HepG2 (cell line): ENCODE measurements at regions not wholly inside any gene's neighbourhood (a gene's known extent, or its start where the extent isn't known, plus 50 kb on each side); places are given as distances from the start of the nearest gene placed in this dataset.
A peak's percentile ranks its signal among the peaks of the same experiment; 100 is the strongest.

ENCODE experiments used
- ATAC-seq: fragments of 200-7000 bp; cut with Tn5 transposase; 3 replicates; pipeline ENCODE4 v1.9.1; 2020; ENCODE audit warnings: mild to moderate bottlenecking, moderate library complexity
- BruUV-seq: library from RNA; stranded (reverse); fragments of 400-500 nt; replicated peaks from 2 replicates; lab custom pipeline; 2021; lab: Mats Ljungman, UMichigan
- CTCF ChIA-PET: fragments of 300-600 bp; formaldehyde crosslinking; extraction: SDS; loops from one replicate; lab custom pipeline; 2021; ENCODE audit warnings: low total read pairs, inconsistent platforms, low intra/inter-chr PET ratio; lab: Yijun Ruan, JAX
- POLR2A ChIA-PET: fragments of 350-600 bp; sonication (Branson Sonifier 250); formaldehyde crosslinking; loops from one replicate; lab custom pipeline; 2020; ENCODE audit warnings: antibody characterized with exemption, inconsistent platforms; lab: Yijun Ruan, JAX
- DNase-seq: peaks from one replicate; pipeline ENCODE4 v3.0.0-alpha.2; 2015; ENCODE audit warnings: low spot score
- FAIRE-seq: peaks from 3 replicates; lab custom pipeline; 2011; peaks lifted over from hg19 to GRCh38; lab: Jason Lieb, UNC
- H2AFZ ChIP-seq: one replicate; pipeline ENCODE4 v1.6.1; 2011; ENCODE audit warnings: low read length, inconsistent platforms
- H3K27ac ChIP-seq: fragments of 300-600 bp; 3 replicates; pipeline ENCODE4 v1.8.0; 2011; ENCODE audit warnings: mixed run types, mild to moderate bottlenecking, mixed read lengths, low read length, inconsistent platforms; ENCODE audit not compliant: insufficient read depth; ENCODE audit errors: extremely low read length
- H3K27me3 ChIP-seq, 2 experiments: fragments of 200-600 bp in 1 of 2; 2 replicates in 1 of 2; 3 replicates in 1 of 2; pipeline versions ENCODE4 v1.6.0 to v1.8.0; 2011; ENCODE audit warnings: low read length in 2 of 2, mild to moderate bottlenecking in 2 of 2, moderate library complexity in 2 of 2, inconsistent platforms in 1 of 2; ENCODE audit not compliant: insufficient read depth in 2 of 2, control insufficient read depth in 1 of 2
- H3K36me3 ChIP-seq, 2 experiments: fragments of 200-600 bp in 1 of 2; replicated peaks in 1 of 2; 2 replicates in 1 of 2; 3 replicates in 1 of 2; pipeline versions ENCODE4 v1.5.1 to v1.8.0; 2011; ENCODE audit warnings: low read length in 2 of 2, inconsistent platforms in 1 of 2; ENCODE audit not compliant: insufficient read depth in 2 of 2, control insufficient read depth in 1 of 2
- H3K4me1 ChIP-seq: 2 replicates; pipeline ENCODE4 v1.5.1; 2012; ENCODE audit warnings: low read length, inconsistent platforms; ENCODE audit not compliant: insufficient read depth
- H3K4me2 ChIP-seq: 2 replicates; pipeline ENCODE4 v1.6.0; 2011; ENCODE audit warnings: low read depth, low read length, inconsistent platforms
- H3K4me3 ChIP-seq, 3 experiments: fragments of 200-600 bp in 1 of 3; sonication (generic), shearing (Covaris generic) in 1 of 3; replicated peaks in 1 of 3; 2 replicates each; pipeline ENCODE4 v1.5.1; 2011 to 2016; ENCODE audit warnings: low read length in 3 of 3, inconsistent platforms in 2 of 3, low read depth in 2 of 3, mild to moderate bottlenecking in 2 of 3, control low read depth in 1 of 3, mixed read lengths in 1 of 3; ENCODE audit not compliant: insufficient read depth in 1 of 3
- H3K79me2 ChIP-seq: one replicate; pipeline ENCODE4 v1.6.1; 2011; ENCODE audit warnings: low read length, inconsistent platforms; ENCODE audit not compliant: insufficient read depth
- H3K9ac ChIP-seq: 2 replicates; pipeline ENCODE4 v1.6.0; 2011; ENCODE audit warnings: mild to moderate bottlenecking, low read depth, low read length, inconsistent platforms; ENCODE audit not compliant: insufficient read depth
- H3K9me3 ChIP-seq: 2 replicates; pipeline ENCODE4 v1.5.1; 2012; ENCODE audit warnings: mild to moderate bottlenecking, low read length
- H4K20me1 ChIP-seq: 2 replicates; pipeline ENCODE4 v1.6.0; 2011; ENCODE audit warnings: inconsistent platforms, mild to moderate bottlenecking, low read length, moderate library complexity; ENCODE audit not compliant: insufficient read depth
- AHDC1 ChIP-seq: sonication (generic); formaldehyde crosslinking; IDR thresholded peaks from 2 replicates; pipeline ENCODE4 v1.5.1; 2020; ENCODE audit warnings: mild to moderate bottlenecking, missing genetic modification reagents, borderline replicate concordance
- FOSL2 ChIP-seq: sonication (generic); formaldehyde crosslinking; IDR thresholded peaks from 2 replicates; pipeline ENCODE4 v1.4.0; 2020; ENCODE audit warnings: missing genetic modification reagents
- GATAD2A ChIP-seq: IDR thresholded peaks from 2 replicates; pipeline ENCODE4 v1.6.1; 2016
- GTF3A ChIP-seq: sonication (generic); formaldehyde crosslinking; conservative IDR thresholded peaks from 2 replicates; pipeline ENCODE4 v1.4.0; 2020; ENCODE audit warnings: mild to moderate bottlenecking, missing genetic modification reagents
- ISL2 ChIP-seq: sonication (generic); formaldehyde crosslinking; IDR thresholded peaks from 2 replicates; pipeline ENCODE4 v1.5.0; 2020; ENCODE audit warnings: missing genetic modification reagents
- KDM5B ChIP-seq: sonication (generic); formaldehyde crosslinking; IDR thresholded peaks from 2 replicates; pipeline ENCODE4 v1.4.0; 2020; ENCODE audit warnings: missing genetic modification reagents, mild to moderate bottlenecking, borderline replicate concordance
- MXI1 ChIP-seq: IDR thresholded peaks from 3 replicates; pipeline ENCODE4 v1.6.1; 2012; ENCODE audit warnings: low read depth, low read length, inconsistent platforms, borderline replicate concordance
- PBX2 ChIP-seq: IDR thresholded peaks from 2 replicates; pipeline ENCODE4 v1.6.1; 2016; ENCODE audit warnings: control low read depth
- SIX4 ChIP-seq: sonication (generic); formaldehyde crosslinking; IDR thresholded peaks from 2 replicates; pipeline ENCODE4 v1.4.0; 2020; ENCODE audit warnings: missing genetic modification reagents
- TBP ChIP-seq: sonication (generic); formaldehyde crosslinking; IDR thresholded peaks from 2 replicates; pipeline ENCODE4 v1.5.0; 2020; ENCODE audit warnings: missing genetic modification reagents
- TCF12 ChIP-seq, 2 experiments: fragments of 450-650 bp in 1 of 2; sonication (generic) in 1 of 2; formaldehyde crosslinking in 1 of 2; IDR thresholded peaks; 2 replicates each; pipeline versions ENCODE4 v1.6.1 to v1.8.0; 2017 to 2022; ENCODE audit warnings: antibody characterized with exemption in 1 of 2, mild to moderate bottlenecking in 1 of 2, missing genetic modification reagents in 1 of 2, moderate library complexity in 1 of 2
- TRAFD1 ChIP-seq: sonication (generic); formaldehyde crosslinking; IDR thresholded peaks from 2 replicates; pipeline ENCODE4 v1.5.1; 2020; ENCODE audit warnings: missing genetic modification reagents, mild to moderate bottlenecking, borderline replicate concordance
- ZFP90 ChIP-seq: sonication (generic); formaldehyde crosslinking; IDR thresholded peaks from 2 replicates; pipeline ENCODE4 v1.8.0; 2022; ENCODE audit warnings: missing genetic modification reagents, mild to moderate bottlenecking, inconsistent platforms, borderline replicate concordance
- ZNF512 ChIP-seq: sonication (generic); formaldehyde crosslinking; IDR thresholded peaks from 2 replicates; pipeline ENCODE4 v1.4.0; 2020; ENCODE audit warnings: mild to moderate bottlenecking, missing genetic modification reagents
- WGBS: methylation state at CpG from one replicate; pipeline ENCODE4 v1.1.6; 2017; ENCODE audit warnings: low lambda C conversion rate; 5-methylcytosine and 5-hydroxymethylcytosine counted together
- in situ Hi-C: cut with HindIII; loops from 2 replicates; pipeline ENCODE4 v1.10.0; 2017; ENCODE audit warnings: low pct_unique_long_range_greater_than_20kb; ENCODE audit not compliant: extremely low pct_ligation_motif_present
- intact Hi-C: fragments of 100-400 bp; cut with micrococcal nuclease; formaldehyde crosslinking; loops from one replicate; pipeline ENCODE4 v1.10.0; 2022; ENCODE audit not compliant: unreplicated experiment

- Histone ChIP-seq H3K9ac (peak overlapping the region; percentile 25; the same call in 1 of the 2 replicates), H3K4me2 (no peak overlapping the region), H3K79me2 (no peaks in the 10 kb centered on the region), H3K4me1 (peaks cover 95% of the 10 kb centered on the region), H3K36me3 (no peaks in the 10 kb centered on the region), H4K20me1 (no peaks in the 10 kb centered on the region), H2AFZ (no peak overlapping the region), H3K27ac (peak overlapping the region; percentile 95), H3K4me3 (no peak overlapping the region), H3K9me3 (no peaks in the 10 kb centered on the region), H3K27me3 (no peaks in the 10 kb centered on the region)
- no TSS peak for BruUV-seq
- FAIRE-seq (no peak), ATAC-seq (no peak), DNase-seq (no peak)
- 95% methylated on average over 9 of the region's 9 CpGs for WGBS
- in situ Hi-C loops (no loop called here), intact Hi-C loops (no loop called here)
- POLR2A ChIA-PET, result interaction anchor here (2.6 kb wide), 1 partner anchor 276 kb away, joined by 6 read pairs; no protein-coding TSS in a partner anchor
- CTCF ChIA-PET, result no interaction called here
- TF ChIP-seq GTF3A (CRISPR knock-in tag), result no peak
- 0 out of 2 replicates have a peak, but pooled peaks have one; percentile 13 for TF ChIP-seq AHDC1 (CRISPR knock-in tag)
- TF ChIP-seq PBX2 (CRISPR knock-in tag), result no peak
- no peak for TF ChIP-seq MXI1
- TF ChIP-seq TCF12 (IDR thresholded peaks at IDR 0.05), result no peak
- no peak for TF ChIP-seq TCF12 (CRISPR knock-in tag; IDR thresholded peaks at IDR 0.05)
- TF ChIP-seq SIX4, result no peak
- peak; percentile 61; the same call in 1 of the 2 replicates for TF ChIP-seq KDM5B (CRISPR knock-in tag)
- no peak for TF ChIP-seq GATAD2A (CRISPR knock-in tag)
- no peak for TF ChIP-seq TBP (CRISPR knock-in tag)
- peak; percentile 28; the same call in 1 of the 2 replicates for TF ChIP-seq ZFP90 (CRISPR knock-in tag)
- no peak for TF ChIP-seq TRAFD1 (CRISPR knock-in tag)
- no peak for TF ChIP-seq ISL2 (CRISPR knock-in tag)
- 0 out of 2 replicates have a peak, but pooled peaks have one; percentile 11 for TF ChIP-seq FOSL2 (CRISPR knock-in tag)
- TF ChIP-seq ZNF512 (CRISPR knock-in tag), result no peak
Measured at GRCh38 chr20:50392138-50392866, 117.9 kb upstream of the PTPN1 start.
